Mucosa of stomach (tissue), 1 donor: ENCODE measurements at regions not wholly inside any gene's neighbourhood (a gene's known extent, or its start where the extent isn't known, plus 50 kb on each side); places are given as distances from the start of the nearest gene placed in this dataset.

Experiments
- H3K27me3 ChIP-seq: one replicate; pipeline ENCODE4 v1.7.0; 2013; ENCODE audit warnings: mild to moderate bottlenecking, low read length; ENCODE audit not compliant: control insufficient read depth, insufficient read depth
- H3K36me3 ChIP-seq: one replicate; pipeline ENCODE4 v1.7.0; 2013; ENCODE audit warnings: low read length; ENCODE audit not compliant: control insufficient read depth, insufficient read depth
- H3K4me1 ChIP-seq: one replicate; pipeline ENCODE4 v1.7.0; 2013; ENCODE audit warnings: mild to moderate bottlenecking, low read length; ENCODE audit not compliant: control insufficient read depth, insufficient read depth
- H3K4me3 ChIP-seq: one replicate; pipeline ENCODE4 v1.7.0; 2013; ENCODE audit warnings: low read length
- H3K9ac ChIP-seq: one replicate; pipeline ENCODE4 v1.7.0; 2013; ENCODE audit warnings: mild to moderate bottlenecking, low read length, moderate library complexity
- H3K9me3 ChIP-seq: one replicate; pipeline ENCODE4 v1.7.0; 2013; ENCODE audit warnings: mild to moderate bottlenecking, low read length, moderate library complexity; ENCODE audit not compliant: control insufficient read depth
- donor health status: Pancreatic carcinoma.

GRCh38 chr6:40922281-40922680 is 116.7 kb downstream of the UNC5CL start:
- H3K4me1 ChIP-seq, result no peaks in the 10 kb centered on the region
- no peaks in the 10 kb centered on the region for H3K27me3 ChIP-seq
- no peak overlapping the region for H3K4me3 ChIP-seq
- no peaks in the 10 kb centered on the region for H3K9me3 ChIP-seq
- no peak overlapping the region for H3K9ac ChIP-seq
- H3K36me3 ChIP-seq, result no peaks in the 10 kb centered on the region

DNA sequence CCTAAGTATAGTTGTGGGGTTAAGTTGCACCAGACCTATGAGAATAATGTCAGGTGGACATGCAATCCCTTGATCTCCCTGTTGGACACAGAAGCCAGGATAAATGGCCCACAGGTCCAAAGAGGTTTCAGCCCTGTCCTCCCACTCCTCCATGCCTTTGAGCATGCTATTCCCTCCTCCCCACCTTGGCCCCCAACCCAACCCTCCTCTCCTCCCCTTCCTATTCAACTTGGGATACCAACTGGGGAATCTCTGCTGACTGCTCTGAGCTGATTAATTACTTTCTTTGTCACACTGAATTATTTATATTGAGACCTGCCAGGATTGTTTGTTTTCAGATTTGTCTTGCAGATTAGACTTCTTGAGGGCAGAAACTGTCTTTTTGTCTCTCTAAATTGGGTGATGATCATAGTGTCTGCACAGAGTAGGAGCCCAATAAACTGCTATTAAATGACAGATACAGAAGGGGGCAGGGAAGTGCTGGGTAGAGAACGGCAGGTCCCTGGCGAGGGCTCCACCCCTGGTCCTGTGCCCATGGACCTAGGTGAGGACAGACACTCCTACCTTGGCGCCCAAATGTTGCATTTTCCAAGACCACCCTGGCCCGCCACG is 120.9 kb downstream of the UNC5CL start:
- no peaks in the 10 kb centered on the region for H3K27me3 ChIP-seq
- H3K36me3 ChIP-seq, result no peaks in the 10 kb centered on the region
- H3K9me3 ChIP-seq, result no peaks in the 10 kb centered on the region
- no peaks in the 10 kb centered on the region for H3K4me1 ChIP-seq
- no peak overlapping the region for H3K9ac ChIP-seq
- no peak overlapping the region for H3K4me3 ChIP-seq

- Histone ChIP-seq H3K9me3 (no peaks in the 10 kb centered on the region), H3K36me3 (no peaks in the 10 kb centered on the region), H3K9ac (no peak overlapping the region), H3K4me1 (peaks cover under 1% of the 10 kb centered on the region), H3K27me3 (no peaks in the 10 kb centered on the region), H3K4me3 (no peak overlapping the region)
Observed at GRCh38 chr6:40917603-40918002, 121.4 kb downstream of the UNC5CL start.

GRCh38 chr6:40916845-40917244 is 122.2 kb downstream of the UNC5CL start:
- H3K4me1 ChIP-seq, result peaks cover 7% of the 10 kb centered on the region
- H3K27me3 ChIP-seq, result no peaks in the 10 kb centered on the region
- H3K9ac ChIP-seq, result no peak overlapping the region
- no peaks in the 10 kb centered on the region for H3K36me3 ChIP-seq
- no peak overlapping the region for H3K4me3 ChIP-seq
- no peaks in the 10 kb centered on the region for H3K9me3 ChIP-seq

DNA sequence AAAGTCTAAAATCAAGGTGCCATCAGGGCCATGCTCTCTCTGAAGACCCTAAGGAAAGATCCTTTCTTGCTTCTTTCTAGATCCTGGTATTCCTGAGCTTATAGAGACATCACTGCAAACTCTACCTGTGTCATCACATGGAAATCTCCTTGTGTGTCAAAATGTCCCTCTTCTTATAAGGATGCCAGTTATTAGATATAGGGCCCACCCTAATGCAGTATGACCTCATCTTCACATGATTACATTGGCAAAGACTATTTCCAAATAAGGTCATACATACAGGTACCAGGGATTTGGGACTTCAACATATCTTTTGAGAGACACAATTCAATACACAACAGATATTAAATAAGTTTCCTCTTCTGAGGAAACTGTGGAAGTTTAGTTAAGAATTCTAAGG is 123.9 kb downstream of the UNC5CL start:
- H3K4me3 ChIP-seq, result no peak overlapping the region
- H3K9me3 ChIP-seq, result no peaks in the 10 kb centered on the region
- H3K36me3 ChIP-seq, result no peaks in the 10 kb centered on the region
- peaks cover 18% of the 10 kb centered on the region for H3K4me1 ChIP-seq
- no peak overlapping the region for H3K9ac ChIP-seq
- H3K27me3 ChIP-seq, result no peaks in the 10 kb centered on the region

GRCh38 chr6:40914005-40914404 is 125.0 kb downstream of the UNC5CL start:
- Histone ChIP-seq H3K4me3 (no peak overlapping the region), H3K4me1 (peaks cover 18% of the 10 kb centered on the region), H3K27me3 (no peaks in the 10 kb centered on the region), H3K36me3 (no peaks in the 10 kb centered on the region), H3K9me3 (no peaks in the 10 kb centered on the region), H3K9ac (no peak overlapping the region)

- Histone ChIP-seq H3K4me1 (peaks cover 24% of the 10 kb centered on the region), H3K4me3 (no peak overlapping the region), H3K27me3 (no peaks in the 10 kb centered on the region), H3K9ac (no peak overlapping the region), H3K36me3 (no peaks in the 10 kb centered on the region), H3K9me3 (no peaks in the 10 kb centered on the region)
Observed at GRCh38 chr6:40912158-40912946, 126.7 kb downstream of the UNC5CL start.

DNA sequence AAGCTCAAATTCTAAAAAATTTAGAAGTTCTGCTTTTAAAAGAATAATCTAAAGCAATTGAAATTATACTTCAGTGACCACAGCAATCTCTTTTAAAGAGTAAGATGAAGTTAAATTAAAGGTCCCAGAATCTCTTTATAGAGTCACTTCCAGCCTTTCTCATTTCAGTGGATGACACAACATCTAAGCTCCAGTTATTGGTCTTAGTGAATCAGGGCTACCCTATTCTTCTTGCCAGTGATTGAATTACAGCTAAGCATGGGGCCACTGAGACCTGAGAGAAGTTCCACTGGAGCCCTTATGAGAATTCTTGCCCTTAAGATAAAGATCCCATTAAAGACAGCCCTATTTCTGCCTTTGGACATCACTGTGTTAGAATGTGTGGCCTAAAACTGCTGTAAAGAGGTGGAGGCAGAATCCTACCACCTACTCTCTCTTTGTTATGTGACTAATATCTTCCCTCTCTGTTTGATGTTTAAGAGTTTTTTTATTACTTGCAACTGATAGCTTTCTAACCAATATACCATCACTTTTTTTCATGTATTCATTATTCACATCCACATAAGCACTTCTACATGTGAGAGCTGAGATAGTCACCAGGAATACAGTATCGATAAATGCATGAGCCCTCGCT is 128.6 kb downstream of the UNC5CL start:
- Histone ChIP-seq H3K36me3 (no peaks in the 10 kb centered on the region), H3K27me3 (no peaks in the 10 kb centered on the region), H3K4me1 (peaks cover 33% of the 10 kb centered on the region), H3K9ac (no peak overlapping the region), H3K9me3 (no peaks in the 10 kb centered on the region), H3K4me3 (no peak overlapping the region)

- Histone ChIP-seq H3K4me1 (peaks cover 33% of the 10 kb centered on the region), H3K9me3 (no peaks in the 10 kb centered on the region), H3K36me3 (no peaks in the 10 kb centered on the region), H3K27me3 (no peaks in the 10 kb centered on the region), H3K9ac (no peak overlapping the region), H3K4me3 (no peak overlapping the region)
Observed at GRCh38 chr6:40909811-40910210, 129.2 kb downstream of the UNC5CL start.

GRCh38 chr6:40907198-40907701 is 131.8 kb downstream of the UNC5CL start:
- H3K9ac ChIP-seq, result no peak overlapping the region
- peaks cover 29% of the 10 kb centered on the region for H3K4me1 ChIP-seq
- no peaks in the 10 kb centered on the region for H3K9me3 ChIP-seq
- no peaks in the 10 kb centered on the region for H3K27me3 ChIP-seq
- no peak overlapping the region for H3K4me3 ChIP-seq
- no peaks in the 10 kb centered on the region for H3K36me3 ChIP-seq

GRCh38 chr6:40906759-40907158 is 132.3 kb downstream of the UNC5CL start:
- Histone ChIP-seq H3K9ac (no peak overlapping the region), H3K36me3 (no peaks in the 10 kb centered on the region), H3K4me3 (no peak overlapping the region), H3K9me3 (no peaks in the 10 kb centered on the region), H3K27me3 (no peaks in the 10 kb centered on the region), H3K4me1 (peaks cover 25% of the 10 kb centered on the region)

- H3K4me3 ChIP-seq, result no peak overlapping the region
- H3K9ac ChIP-seq, result no peak overlapping the region
- no peaks in the 10 kb centered on the region for H3K27me3 ChIP-seq
- no peaks in the 10 kb centered on the region for H3K36me3 ChIP-seq
- peaks cover 27% of the 10 kb centered on the region for H3K4me1 ChIP-seq
- H3K9me3 ChIP-seq, result no peaks in the 10 kb centered on the region
Observed at GRCh38 chr6:40904583-40905194, 134.3 kb downstream of the UNC5CL start.
